HG03469 (cell line): ENCODE measurements at regions not wholly inside any gene's neighbourhood (a gene's known extent, or its start where the extent isn't known, plus 50 kb on each side); places are given as distances from the start of the nearest gene placed in this dataset.
"Not testable (repeated sequence)": the region's sequence is repeated elsewhere in the genome, so short reads cannot be mapped to it uniquely, and the experiment has no call there.

Experiments
- ATAC-seq: cut with Tn5 transposase; IDR thresholded peaks from one replicate; pipeline ENCODE4 v1.9.1; 2021; ENCODE audit warnings: mild to moderate bottlenecking, moderate library complexity, moderate number of reproducible peaks; ENCODE audit not compliant: unreplicated experiment

GRCh38 chr6:81373414-81373813 is 379.1 kb downstream of the TENT5A start:
- ATAC-seq, result no peak

GRCh38 chr6:81371930-81372329 is 380.6 kb downstream of the TENT5A start:
- no peak for ATAC-seq

GRCh38 chr6:81366972-81367371 is 385.5 kb downstream of the TENT5A start:
- no peak for ATAC-seq

DNA sequence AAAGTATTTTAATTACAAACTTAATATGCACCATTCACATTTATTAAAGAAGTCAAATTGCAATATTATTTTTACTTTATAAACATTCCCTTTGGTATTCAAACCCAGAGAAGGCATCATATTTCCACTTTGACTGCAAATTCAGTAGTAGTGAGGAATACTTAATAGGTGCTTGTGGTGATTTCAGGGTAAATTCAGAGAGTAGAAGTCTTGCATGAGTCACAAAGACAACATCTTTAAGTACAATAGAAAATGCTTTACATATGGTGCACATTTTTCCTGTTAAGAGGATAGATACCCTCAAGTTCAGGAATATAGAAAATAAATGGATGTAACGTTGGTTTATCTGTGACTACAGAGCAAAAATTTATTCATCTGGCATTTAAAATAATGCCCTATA is 390.2 kb downstream of the TENT5A start:
- no peak for ATAC-seq

DNA sequence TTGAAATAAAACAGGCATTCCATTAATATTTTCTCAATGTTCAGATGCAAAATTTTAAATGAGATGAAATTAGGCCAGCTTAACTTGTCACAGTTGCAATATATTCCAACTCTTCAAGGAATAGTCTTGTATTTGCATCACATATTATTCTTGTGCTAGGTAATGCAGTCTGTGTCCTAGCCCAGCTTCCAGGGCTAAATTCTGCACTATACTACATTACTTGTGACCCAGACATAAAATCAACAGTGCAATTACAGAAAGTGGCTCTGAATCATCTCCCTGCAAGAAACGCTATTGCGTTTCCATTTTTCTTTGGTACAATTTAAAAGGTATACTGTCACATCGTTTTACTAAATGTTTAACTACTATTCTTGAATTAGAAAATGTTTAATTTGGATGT is 399.2 kb downstream of the TENT5A start:
- no peak for ATAC-seq

- ATAC-seq, result not testable (repeated sequence)
Measured at GRCh38 chr6:81344026-81344425, 408.5 kb downstream of the TENT5A start.

DNA sequence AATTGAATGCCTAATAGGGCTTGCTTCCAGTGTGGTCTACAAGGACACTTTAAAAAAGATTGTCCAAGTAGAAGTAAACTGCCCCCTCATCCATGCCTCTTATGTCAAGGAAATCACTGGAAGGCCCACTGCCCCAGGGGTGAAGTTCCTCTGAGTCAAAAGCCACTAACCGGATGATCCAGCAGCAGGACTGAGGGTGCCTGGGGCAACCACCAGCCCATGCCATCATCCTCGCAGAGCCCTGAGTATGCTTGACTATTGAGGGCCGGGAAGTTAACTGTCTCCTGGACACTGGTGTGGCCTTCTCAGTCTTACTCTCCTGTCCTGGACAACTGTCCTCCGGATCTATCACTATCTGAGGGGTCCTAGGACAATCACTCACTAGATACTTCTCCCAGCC is 411.5 kb downstream of the TENT5A start:
- no peak for ATAC-seq

DNA sequence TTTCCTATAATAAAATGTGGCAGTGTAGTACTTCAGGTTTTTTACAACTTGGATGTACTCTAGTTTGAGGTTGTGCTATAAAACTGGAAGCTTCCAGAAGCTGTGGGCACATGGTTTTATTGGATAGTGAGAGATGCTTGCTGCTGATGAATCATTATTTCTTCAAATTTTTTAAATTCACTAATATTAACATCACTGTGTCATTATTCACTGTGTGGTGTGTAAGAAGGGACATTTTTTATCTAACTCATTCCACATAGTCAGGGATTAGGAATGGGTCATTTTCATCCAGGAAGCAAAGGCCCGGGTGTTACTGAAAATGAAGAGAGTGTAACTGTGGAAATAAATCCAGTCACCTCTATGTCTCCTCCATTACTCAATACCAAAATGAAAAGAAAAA is 421.0 kb downstream of the TENT5A start:
- no peak for ATAC-seq

DNA sequence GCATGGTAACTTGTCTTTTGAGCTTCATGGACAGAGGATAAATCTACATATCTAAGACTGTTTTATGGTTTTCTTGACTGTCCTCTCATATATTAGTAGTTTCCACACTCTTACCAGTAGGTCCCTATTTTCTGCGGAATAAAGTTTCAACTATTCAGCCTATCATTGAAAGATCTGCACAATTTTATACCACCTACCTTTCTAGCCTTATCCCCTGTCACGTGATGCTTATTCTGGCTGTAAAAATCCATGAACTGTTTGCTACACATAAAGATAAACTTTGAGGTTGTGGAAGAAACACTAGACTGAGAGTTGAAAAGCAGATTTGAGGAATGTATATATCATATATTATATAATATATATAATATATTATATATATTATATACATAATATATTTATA is 423.8 kb downstream of the TENT5A start:
- no peak for ATAC-seq

GRCh38 chr6:81326881-81327561 is 425.5 kb downstream of the TENT5A start:
- no peak for ATAC-seq

GRCh38 chr6:81309811-81310210 is 442.7 kb downstream of the TENT5A start:
- no peak for ATAC-seq

DNA sequence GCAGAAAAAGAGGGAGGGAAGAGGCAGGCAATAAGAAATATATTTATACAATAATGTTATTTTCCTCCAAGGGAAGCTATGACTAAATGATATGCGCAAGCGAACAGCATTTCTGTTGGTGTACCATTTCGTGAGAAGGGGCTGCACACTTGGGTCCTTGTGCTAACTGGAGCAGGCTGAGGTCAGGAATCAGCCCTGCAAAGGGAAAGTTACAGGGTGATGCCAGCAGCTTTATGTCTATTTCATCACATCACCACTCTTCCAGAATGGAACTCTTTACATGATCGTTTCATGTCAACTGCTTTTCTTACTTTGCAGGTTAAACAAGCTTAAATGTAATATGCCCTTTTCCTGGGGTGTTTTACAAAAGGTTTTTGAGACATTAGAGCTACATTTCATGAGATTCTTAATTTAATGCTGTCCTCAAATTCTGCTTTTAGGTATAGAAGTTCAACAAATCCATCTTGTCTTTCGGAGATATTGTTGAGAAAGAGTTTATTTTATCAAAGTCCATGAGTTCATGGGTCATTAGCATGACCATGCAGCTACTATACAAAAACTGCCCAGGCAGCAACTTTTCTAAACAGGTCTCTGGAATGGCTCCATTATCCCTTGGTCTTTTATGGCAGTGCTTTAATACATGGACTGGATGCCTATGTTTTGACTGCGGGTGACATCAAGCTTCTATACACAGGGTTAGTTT is 443.8 kb downstream of the TENT5A start:
- ATAC-seq, result no peak

GRCh38 chr6:81307651-81308214 is 444.7 kb downstream of the TENT5A start:
- ATAC-seq, result no peak

DNA sequence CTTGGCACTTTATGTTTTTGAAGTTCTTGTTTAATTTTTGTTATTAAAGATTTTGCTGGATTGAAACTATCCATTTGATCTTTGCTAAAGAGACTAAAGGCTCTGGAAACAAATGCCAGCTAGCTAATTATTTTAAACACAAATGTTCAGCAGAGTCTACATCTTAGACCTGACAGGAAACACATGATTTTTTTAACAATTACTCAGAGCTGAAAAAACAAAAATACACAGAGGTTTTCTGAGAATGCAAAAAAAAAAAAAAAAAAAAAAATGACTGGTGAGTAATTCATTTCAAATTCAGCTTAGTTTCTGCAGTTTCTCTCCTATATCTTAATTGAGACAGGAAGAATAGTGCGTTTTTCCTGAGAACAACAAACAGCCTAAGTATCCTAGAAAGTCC is 448.0 kb downstream of the TENT5A start:
- no peak for ATAC-seq

GRCh38 chr6:81300961-81301360 is 451.5 kb downstream of the TENT5A start:
- no peak for ATAC-seq

GRCh38 chr6:81298751-81299150 is 453.7 kb downstream of the TENT5A start:
- no peak for ATAC-seq

DNA sequence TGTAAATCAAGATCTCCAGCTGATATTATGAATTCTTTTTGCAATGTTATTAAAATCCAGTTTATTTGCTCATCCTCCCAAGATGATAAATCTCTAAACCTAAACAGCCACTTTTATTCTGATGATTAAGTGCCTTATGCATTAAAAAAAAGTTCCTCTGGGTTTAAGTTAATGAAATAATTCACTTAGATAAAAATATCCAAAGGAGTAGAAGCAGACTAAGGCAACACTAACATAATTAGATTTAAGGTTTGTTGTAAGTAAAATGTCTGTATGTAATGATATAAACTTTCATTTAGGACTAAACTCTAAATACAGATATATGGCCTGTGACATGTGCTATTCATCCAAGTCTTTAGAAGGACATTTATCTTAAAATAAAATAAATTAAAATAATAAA is 457.2 kb downstream of the TENT5A start:
- no peak for ATAC-seq

- ATAC-seq, result no peak
Measured at GRCh38 chr6:81293896-81294295, 458.6 kb downstream of the TENT5A start.

DNA sequence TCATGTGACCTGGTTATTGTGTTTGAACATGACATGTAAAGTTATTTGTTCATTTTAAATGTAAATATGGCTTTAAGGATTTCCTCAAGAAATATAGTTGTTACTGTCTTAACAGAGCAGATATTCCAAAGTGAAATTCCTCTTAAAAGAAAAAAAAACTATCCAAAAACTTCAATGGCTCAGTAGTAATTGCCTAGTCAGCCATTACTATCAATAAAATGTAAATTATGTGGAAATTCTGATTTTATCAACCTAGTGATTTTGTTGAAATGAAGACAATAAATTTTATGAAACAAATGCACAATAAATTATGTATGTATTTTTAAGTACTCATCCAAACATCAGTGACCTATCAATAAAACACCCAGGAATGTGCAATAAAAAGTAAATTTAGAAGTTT is 463.3 kb downstream of the TENT5A start:
- ATAC-seq, result no peak

DNA sequence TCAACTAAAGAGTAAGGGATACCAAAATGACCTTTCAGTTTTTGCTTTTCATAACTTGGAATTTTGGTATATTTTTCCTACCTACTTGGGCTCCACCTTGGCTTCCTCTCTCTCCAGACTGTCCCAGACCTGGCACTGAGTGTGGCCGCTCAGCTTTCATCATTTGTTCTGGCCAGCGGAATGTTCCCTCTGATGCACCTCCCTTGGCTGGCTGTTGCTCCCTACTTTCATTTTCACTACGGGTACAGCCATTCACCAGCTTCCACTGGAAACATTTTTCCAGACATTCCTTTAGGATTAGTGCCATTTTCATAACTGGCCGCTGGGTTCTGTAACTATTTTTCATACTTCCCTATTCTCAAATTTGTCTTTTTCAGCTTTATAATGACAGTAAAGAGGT is 487.4 kb downstream of the TENT5A start:
- ATAC-seq, result no peak

DNA sequence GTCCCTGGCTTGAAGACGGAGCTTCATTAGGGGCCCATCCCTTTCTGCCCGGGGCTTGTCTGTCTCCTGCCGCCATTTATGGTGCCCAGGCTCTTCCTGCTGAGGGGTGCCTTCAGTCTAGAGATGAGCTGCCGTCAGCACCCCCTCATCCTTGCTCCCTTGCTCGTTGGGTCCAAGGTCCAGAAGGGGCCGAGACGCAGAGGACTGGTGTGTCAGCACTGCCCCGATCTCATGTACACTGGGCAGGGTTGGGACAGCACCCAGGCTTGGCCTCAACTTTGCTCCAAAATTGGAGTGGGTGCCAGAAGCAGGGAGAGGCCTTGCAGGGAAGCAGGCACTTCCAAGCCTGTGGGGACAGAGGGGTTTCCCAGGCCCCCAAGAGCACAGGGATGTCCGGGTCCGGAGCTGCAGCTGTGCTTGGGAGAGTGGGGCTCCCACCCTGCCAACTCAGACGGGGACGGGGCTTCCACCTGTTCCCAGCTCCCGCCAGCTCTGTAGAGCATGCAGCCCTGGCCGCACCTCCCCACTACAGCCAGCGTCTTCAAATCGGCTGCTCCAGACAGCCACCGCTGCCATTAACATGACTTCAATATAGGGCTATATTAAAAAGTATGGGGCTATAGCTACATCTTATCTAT is 488.8 kb downstream of the TENT5A start:
- ATAC-seq, result no peak

DNA sequence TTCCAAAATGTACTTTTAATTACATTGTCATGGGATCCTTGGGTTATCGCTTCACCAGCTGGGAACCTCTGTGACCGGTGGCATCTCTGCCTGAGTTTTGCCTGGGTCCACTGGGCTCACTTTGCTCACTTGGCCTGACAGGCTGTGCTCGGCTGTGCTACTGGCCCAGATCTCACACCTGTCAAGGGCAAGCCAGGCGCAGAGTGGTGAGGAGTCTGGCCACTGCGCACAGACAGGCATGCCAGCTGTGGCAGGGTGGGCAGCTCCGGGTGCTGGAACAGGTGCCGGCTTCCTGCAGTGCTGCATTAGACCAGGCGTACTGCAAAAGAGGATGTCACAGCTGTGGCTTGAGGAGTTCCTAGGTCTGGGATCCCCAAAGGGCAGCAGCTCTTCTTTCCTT is 489.8 kb downstream of the TENT5A start:
- no peak for ATAC-seq
